ENCODE measurements at regions not wholly inside any gene's neighbourhood (a gene's known extent, or its start where the extent isn't known, plus 50 kb on each side); places are given as distances from the start of the nearest gene placed in this dataset.

DNA sequence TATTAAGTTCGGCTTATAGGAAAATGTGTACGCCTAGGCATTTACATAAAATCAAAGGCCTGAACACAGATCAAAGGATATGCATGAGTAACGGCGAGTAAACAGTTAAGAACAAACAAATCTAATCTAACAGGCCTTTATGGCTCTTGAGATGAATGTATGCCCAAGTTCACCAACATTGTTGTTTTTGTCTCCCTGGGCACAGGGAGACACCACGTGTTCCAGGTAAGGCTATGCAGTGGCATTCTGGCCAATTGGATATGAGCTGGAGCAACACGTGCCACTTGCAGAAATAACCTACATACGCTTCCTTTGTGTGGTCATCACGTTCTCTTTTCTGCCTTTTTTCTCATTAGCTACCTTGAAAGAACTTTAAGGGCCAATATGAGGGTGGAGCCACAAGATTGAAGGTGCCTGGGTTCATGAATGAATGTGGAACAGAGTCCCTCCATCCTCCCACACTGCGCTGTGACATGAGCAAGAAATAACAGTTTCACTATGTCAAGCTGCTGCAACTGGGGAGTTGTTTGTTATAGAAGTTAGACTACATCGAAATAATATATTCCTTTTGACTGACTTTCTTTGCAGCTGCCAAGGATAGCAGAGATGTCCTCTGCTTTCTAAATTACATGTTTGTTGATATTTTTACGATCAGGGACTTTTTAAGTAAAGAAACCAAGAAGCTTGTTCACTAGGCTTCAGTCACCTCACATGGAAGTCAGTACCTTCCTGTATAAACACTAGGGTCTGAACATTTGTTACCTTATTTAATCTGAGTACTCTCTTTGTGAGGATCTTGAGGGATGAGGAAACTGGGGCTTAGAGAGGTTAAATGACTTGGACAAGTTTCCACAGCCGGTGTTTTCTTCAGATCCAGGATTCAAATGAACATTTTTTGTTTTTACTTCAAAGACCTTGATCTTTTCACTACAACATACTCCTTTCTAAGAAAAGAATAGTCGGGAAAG is 427.5 kb upstream of the TBL1XR1 start:
- TF ChIP-seq, protein P1, sequence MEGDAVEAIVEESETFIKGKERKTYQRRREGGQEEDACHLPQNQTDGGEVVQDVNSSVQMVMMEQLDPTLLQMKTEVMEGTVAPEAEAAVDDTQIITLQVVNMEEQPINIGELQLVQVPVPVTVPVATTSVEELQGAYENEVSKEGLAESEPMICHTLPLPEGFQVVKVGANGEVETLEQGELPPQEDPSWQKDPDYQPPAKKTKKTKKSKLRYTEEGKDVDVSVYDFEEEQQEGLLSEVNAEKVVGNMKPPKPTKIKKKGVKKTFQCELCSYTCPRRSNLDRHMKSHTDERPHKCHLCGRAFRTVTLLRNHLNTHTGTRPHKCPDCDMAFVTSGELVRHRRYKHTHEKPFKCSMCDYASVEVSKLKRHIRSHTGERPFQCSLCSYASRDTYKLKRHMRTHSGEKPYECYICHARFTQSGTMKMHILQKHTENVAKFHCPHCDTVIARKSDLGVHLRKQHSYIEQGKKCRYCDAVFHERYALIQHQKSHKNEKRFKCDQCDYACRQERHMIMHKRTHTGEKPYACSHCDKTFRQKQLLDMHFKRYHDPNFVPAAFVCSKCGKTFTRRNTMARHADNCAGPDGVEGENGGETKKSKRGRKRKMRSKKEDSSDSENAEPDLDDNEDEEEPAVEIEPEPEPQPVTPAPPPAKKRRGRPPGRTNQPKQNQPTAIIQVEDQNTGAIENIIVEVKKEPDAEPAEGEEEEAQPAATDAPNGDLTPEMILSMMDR (IDR thresholded peaks at IDR 0.05; ENCODE audit: low read depth, low read length, missing input control) = no peak
- TF ChIP-seq HNF4A (conservative IDR thresholded peaks at IDR 0.05) (no peak), ZBTB33 (IDR thresholded peaks at IDR 0.05) (no peak), EGR1 (IDR thresholded peaks at IDR 0.05; ENCODE audit: low read depth in 2 of 2) (no peak), GABPA (IDR thresholded peaks at IDR 0.05 in 1 of 2, conservative IDR thresholded peaks at IDR 0.05 in 1 of 2) (no peak), FOXA1 (IDR thresholded peaks at IDR 0.05) (no peak), REST (IDR thresholded peaks at IDR 0.05) (no peak), JUND (IDR thresholded peaks at IDR 0.05) (no peak), YY1 (IDR thresholded peaks at IDR 0.05) (no peak), RXRA (IDR thresholded peaks at IDR 0.05) (no peak)
- TF ChIP-seq, protein P2, sequence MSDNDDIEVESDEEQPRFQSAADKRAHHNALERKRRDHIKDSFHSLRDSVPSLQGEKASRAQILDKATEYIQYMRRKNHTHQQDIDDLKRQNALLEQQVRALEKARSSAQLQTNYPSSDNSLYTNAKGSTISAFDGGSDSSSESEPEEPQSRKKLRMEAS (IDR thresholded peaks at IDR 0.05) = no peak
